ENCODE measurements at regions not wholly inside any gene's neighbourhood (a gene's known extent, or its start where the extent isn't known, plus 50 kb on each side); places are given as distances from the start of the nearest gene placed in this dataset.

DNA sequence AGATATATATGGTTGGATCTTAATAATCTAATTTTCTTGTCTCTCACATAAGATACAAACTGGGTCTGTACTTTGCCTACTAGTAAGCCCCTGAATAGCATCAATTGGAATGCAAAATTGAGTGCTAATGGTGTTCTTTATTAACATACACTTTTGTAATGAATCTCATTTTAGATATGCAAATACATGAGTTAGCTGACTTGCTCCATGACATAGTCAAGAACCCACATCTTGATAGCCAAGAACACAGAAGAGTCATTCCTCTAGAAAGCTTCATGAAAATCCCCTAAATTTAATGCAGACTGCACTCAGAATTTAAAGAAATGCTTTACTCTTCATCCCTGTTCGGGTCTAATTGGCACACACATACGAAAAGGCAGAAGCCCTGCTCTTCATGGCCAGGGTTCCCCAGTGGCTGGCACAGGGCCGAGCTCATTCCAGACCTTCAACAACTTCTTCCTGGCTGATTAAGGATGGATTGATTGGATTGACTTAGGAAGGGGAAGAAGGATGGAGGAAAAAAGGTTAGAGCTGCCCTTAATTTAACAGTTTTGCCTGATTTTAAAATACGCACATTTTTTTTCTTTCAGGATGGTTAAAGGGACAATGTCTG is 431.1 kb upstream of the KLF6 start:
- TF ChIP-seq POLR2AphosphoS5 (IDR thresholded peaks at IDR 0.05; ENCODE audit: low read depth, low read length) = no peak
- no peak for TF ChIP-seq POLR2A (IDR thresholded peaks at IDR 0.05; ENCODE audit: low read depth, low read length)
- no peak for TF ChIP-seq TAF1 (IDR thresholded peaks at IDR 0.05; ENCODE audit: borderline replicate concordance, low read depth, low read length)

Measured in GM12892 (cell line).